T47D (cell line): ENCODE measurements at regions not wholly inside any gene's neighbourhood (a gene's known extent, or its start where the extent isn't known, plus 50 kb on each side); places are given as distances from the start of the nearest gene placed in this dataset.

Source experiments
- DNase-seq, 2 experiments: peaks; one replicate each; pipeline versions ENCODE4 v3.0.0 to v3.0.0-alpha.2; 2011 to 2012; ENCODE audit warnings: low read depth in 1 of 2, low spot score in 1 of 2
- JUND ChIP-seq: IDR thresholded peaks from 2 replicates; pipeline ENCODE4 v1.6.1; 2012; ENCODE audit warnings: low read depth
- in situ Hi-C: cut with HindIII; loops from 2 replicates; pipeline ENCODE4 v1.10.0; 2016; ENCODE audit warnings: low sequenced_read_pairs, low pct_unique_long_range_greater_than_20kb

- no peak for DNase-seq
- in situ Hi-C loops, result no loop called here
- TF ChIP-seq JUND, result no peak
Measured at GRCh38 chr3:165389064-165389463, 192.9 kb upstream of the SLITRK3 start.

- in situ Hi-C loops, result no loop called here
- TF ChIP-seq JUND, result no peak
- DNase-seq, result no peak
Measured at GRCh38 chr3:165383381-165383780, 187.2 kb upstream of the SLITRK3 start.

- in situ Hi-C loops, result no loop called here
- DNase-seq, result no peak
- TF ChIP-seq JUND, result no peak
Measured at GRCh38 chr3:165382672-165383071, 186.5 kb upstream of the SLITRK3 start.

- no peak for DNase-seq
- in situ Hi-C loops, result no loop called here
- TF ChIP-seq JUND, result no peak
Measured at GRCh38 chr3:165378761-165379160, 182.6 kb upstream of the SLITRK3 start.

GRCh38 chr3:165359005-165359404 lies 162.8 kb upstream of the SLITRK3 start:
- no peak for DNase-seq
- in situ Hi-C loops, result no loop called here
- TF ChIP-seq JUND, result no peak

GRCh38 chr3:165355316-165355715 lies 159.1 kb upstream of the SLITRK3 start:
- in situ Hi-C loops, result no loop called here
- TF ChIP-seq JUND, result no peak
- DNase-seq, result no peak

- DNase-seq, result no peak
- in situ Hi-C loops, result no loop called here
- TF ChIP-seq JUND, result no peak
Measured at GRCh38 chr3:165347526-165347925, 151.3 kb upstream of the SLITRK3 start.

- in situ Hi-C loops, result no loop called here
- DNase-seq, result no peak
- no peak for TF ChIP-seq JUND
Measured at GRCh38 chr3:165346503-165346902, 150.3 kb upstream of the SLITRK3 start.

GRCh38 chr3:165343185-165343584 lies 147.0 kb upstream of the SLITRK3 start:
- no peak for TF ChIP-seq JUND
- in situ Hi-C loops, result no loop called here
- no peak for DNase-seq

GRCh38 chr3:165339753-165340152 lies 143.6 kb upstream of the SLITRK3 start:
- no peak for TF ChIP-seq JUND
- peak; percentile 5 to 61 for DNase-seq
- in situ Hi-C loops, result no loop called here

GRCh38 chr3:165336786-165337185 lies 140.6 kb upstream of the SLITRK3 start:
- no peak for TF ChIP-seq JUND
- no peak for DNase-seq
- in situ Hi-C loops, result no loop called here
